Endothelial cell (in vitro differentiated cells): ENCODE measurements at regions not wholly inside any gene's neighbourhood (a gene's known extent, or its start where the extent isn't known, plus 50 kb on each side); places are given as distances from the start of the nearest gene placed in this dataset.

Experiments used
- DNase-seq: peaks from one replicate; pipeline ENCODE4 v3.0.0; 2021; ENCODE audit warnings: low spot score
- H3K27ac Mint-ChIP-seq: one replicate; pipeline ENCODE4 v1.8.0; 2021; ENCODE audit warnings: mixed read lengths, inconsistent platforms; ENCODE audit not compliant: unreplicated experiment
- H3K27me3 Mint-ChIP-seq: one replicate; pipeline ENCODE4 v1.8.0; 2021; ENCODE audit warnings: mild to moderate bottlenecking, moderate library complexity, mixed read lengths, inconsistent platforms; ENCODE audit not compliant: unreplicated experiment
- H3K36me3 Mint-ChIP-seq: one replicate; pipeline ENCODE4 v1.8.0; 2021; ENCODE audit warnings: mild to moderate bottlenecking, low read depth, mixed read lengths, inconsistent platforms; ENCODE audit not compliant: unreplicated experiment
- H3K4me1 Mint-ChIP-seq: one replicate; pipeline ENCODE4 v1.8.0; 2021; ENCODE audit warnings: mild to moderate bottlenecking, mixed read lengths, inconsistent platforms; ENCODE audit not compliant: unreplicated experiment
- H3K4me3 Mint-ChIP-seq: one replicate; pipeline ENCODE4 v1.8.0; 2021; ENCODE audit warnings: mild to moderate bottlenecking, mixed read lengths, inconsistent platforms; ENCODE audit not compliant: unreplicated experiment
- H3K9me3 Mint-ChIP-seq: one replicate; pipeline ENCODE4 v1.8.0; 2021; ENCODE audit warnings: mixed read lengths, inconsistent platforms; ENCODE audit not compliant: unreplicated experiment
- TF ChIP-seq, protein P1 (sequence below): fragments of 200-600 bp; sonication (generic); IDR thresholded peaks from one replicate; pipeline ENCODE4 v1.5.0; 2021; ENCODE audit warnings: antibody characterized with exemption; ENCODE audit not compliant: unreplicated experiment

GRCh38 chr4:12242354-12242753 is 813.7 kb upstream of the HS3ST1 start:
- Mint-ChIP-seq H3K27me3 (no peaks in the 10 kb centered on the region), H3K9me3 (no peaks in the 10 kb centered on the region), H3K27ac (no peak overlapping the region), H3K4me1 (no peaks in the 10 kb centered on the region), H3K4me3 (no peak overlapping the region), H3K36me3 (no peaks in the 10 kb centered on the region)
- no peak for DNase-seq
- TF ChIP-seq, protein P1, sequence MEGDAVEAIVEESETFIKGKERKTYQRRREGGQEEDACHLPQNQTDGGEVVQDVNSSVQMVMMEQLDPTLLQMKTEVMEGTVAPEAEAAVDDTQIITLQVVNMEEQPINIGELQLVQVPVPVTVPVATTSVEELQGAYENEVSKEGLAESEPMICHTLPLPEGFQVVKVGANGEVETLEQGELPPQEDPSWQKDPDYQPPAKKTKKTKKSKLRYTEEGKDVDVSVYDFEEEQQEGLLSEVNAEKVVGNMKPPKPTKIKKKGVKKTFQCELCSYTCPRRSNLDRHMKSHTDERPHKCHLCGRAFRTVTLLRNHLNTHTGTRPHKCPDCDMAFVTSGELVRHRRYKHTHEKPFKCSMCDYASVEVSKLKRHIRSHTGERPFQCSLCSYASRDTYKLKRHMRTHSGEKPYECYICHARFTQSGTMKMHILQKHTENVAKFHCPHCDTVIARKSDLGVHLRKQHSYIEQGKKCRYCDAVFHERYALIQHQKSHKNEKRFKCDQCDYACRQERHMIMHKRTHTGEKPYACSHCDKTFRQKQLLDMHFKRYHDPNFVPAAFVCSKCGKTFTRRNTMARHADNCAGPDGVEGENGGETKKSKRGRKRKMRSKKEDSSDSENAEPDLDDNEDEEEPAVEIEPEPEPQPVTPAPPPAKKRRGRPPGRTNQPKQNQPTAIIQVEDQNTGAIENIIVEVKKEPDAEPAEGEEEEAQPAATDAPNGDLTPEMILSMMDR: no peak

DNA sequence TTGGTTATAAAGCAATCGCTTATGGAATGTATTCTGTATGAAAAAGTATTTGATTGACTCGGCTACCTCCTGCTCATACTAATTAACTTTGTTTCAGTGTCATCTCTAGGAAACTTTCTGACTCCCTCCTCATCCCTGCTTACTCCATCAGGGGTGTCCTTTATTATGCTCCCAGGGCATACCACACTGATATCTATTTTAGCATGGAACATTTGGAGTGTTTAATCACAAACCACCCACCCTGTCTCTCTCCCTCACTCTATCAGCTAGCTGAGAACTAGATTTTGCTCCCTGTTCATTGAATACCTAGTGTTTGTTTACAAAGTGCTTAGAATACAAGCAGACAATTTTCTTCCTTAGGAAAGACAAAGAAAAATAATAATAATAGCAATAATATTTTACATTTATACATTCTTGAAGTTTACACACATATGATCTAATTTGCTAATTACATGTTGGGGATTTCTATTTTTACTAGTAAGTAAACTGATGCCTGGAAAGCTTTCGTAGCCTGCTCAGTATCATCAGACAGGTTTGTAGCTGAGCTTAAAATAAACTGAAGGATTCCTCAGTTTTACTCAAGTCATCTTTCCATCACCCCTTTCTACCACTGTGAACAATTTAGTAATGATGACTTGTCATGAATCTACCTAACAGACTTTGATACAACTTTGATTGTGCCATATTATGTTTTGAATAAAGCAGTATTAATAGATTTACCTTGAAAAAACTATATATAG is 811.4 kb upstream of the HS3ST1 start:
- no peaks in the 10 kb centered on the region for H3K4me1 Mint-ChIP-seq
- DNase-seq: no peak
- TF ChIP-seq, protein P1: no peak
- no peaks in the 10 kb centered on the region for H3K36me3 Mint-ChIP-seq
- no peak overlapping the region for H3K27ac Mint-ChIP-seq
- H3K9me3 Mint-ChIP-seq: no peaks in the 10 kb centered on the region
- H3K27me3 Mint-ChIP-seq: no peaks in the 10 kb centered on the region
- H3K4me3 Mint-ChIP-seq: no peak overlapping the region

GRCh38 chr4:12231098-12231497 is 802.4 kb upstream of the HS3ST1 start:
- no peak for DNase-seq
- Mint-ChIP-seq H3K9me3 (no peaks in the 10 kb centered on the region), H3K27ac (no peak overlapping the region), H3K4me3 (no peak overlapping the region), H3K27me3 (no peaks in the 10 kb centered on the region), H3K4me1 (no peaks in the 10 kb centered on the region), H3K36me3 (no peaks in the 10 kb centered on the region)
- TF ChIP-seq, protein P1: no peak

DNA sequence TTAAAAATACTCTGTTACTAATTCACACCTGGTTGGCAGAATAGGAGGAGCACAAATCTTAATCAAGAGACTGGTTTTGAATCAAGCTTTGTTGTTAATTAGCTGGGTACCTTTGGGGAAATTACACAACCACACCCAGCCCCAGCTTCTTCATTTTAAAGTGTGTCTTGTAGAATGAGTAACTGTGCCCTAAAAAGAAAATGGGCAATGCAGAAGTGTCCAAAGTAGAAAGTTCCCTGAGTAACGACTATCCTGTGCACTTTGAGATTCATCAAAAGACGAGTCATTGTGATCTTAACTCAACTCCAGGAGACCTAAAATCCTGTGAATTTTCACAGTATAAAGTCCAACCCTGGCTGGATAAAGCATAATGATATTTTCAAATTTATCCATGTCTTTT is 792.3 kb upstream of the HS3ST1 start:
- no peak overlapping the region for H3K4me3 Mint-ChIP-seq

DNA sequence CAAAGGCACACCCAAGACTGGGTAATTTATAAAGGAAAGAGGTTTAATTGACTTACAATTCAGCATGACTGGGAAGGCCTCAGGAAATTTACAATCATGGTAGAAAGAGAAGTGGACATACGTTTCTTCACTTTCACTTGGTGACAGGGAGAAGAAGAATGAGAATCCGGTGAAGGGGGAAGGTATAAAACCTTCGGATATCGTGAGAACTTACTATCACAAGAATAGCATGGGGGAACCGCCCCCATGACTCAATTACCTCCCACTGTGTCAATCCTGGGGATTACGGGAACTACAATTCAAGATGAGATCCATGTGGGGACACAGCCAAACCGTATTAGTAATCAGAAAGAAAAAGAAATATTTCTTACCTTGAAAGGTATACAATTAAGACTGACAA is 782.9 kb upstream of the HS3ST1 start:
- TF ChIP-seq, protein P1: no peak
- Mint-ChIP-seq H3K27ac (no peak overlapping the region), H3K27me3 (no peaks in the 10 kb centered on the region), H3K9me3 (no peaks in the 10 kb centered on the region), H3K4me3 (no peak overlapping the region), H3K4me1 (no peaks in the 10 kb centered on the region), H3K36me3 (no peaks in the 10 kb centered on the region)
- DNase-seq: no peak

More for the DNA sequence above, 792.3 kb upstream of the HS3ST1 start:
- Mint-ChIP-seq H3K27me3 (no peaks in the 10 kb centered on the region), H3K27ac (no peak overlapping the region), H3K36me3 (no peaks in the 10 kb centered on the region), H3K9me3 (no peaks in the 10 kb centered on the region), H3K4me1 (no peaks in the 10 kb centered on the region)
- TF ChIP-seq, protein P1: no peak
- DNase-seq: no peak
